Chondrocyte (in vitro differentiated cells): ENCODE measurements at regions not wholly inside any gene's neighbourhood (a gene's known extent, or its start where the extent isn't known, plus 50 kb on each side); places are given as distances from the start of the nearest gene placed in this dataset.

Experiments used
- DNase-seq: peaks from one replicate; pipeline ENCODE4 v3.0.0; 2021; ENCODE audit warnings: mixed read lengths, low spot score
- H3K27ac Mint-ChIP-seq: one replicate; pipeline ENCODE4 v1.8.0; 2021; ENCODE audit warnings: mild to moderate bottlenecking, moderate library complexity, mixed read lengths; ENCODE audit not compliant: unreplicated experiment
- H3K27me3 Mint-ChIP-seq: 2 replicates; pipeline ENCODE4 v1.8.0; 2021; ENCODE audit warnings: low read depth, mixed read lengths
- H3K36me3 Mint-ChIP-seq: 2 replicates; pipeline ENCODE4 v1.8.0; 2021; ENCODE audit warnings: low read depth, mixed read lengths
- H3K4me1 Mint-ChIP-seq: 2 replicates; pipeline ENCODE4 v1.8.0; 2021; ENCODE audit warnings: low read depth, mild to moderate bottlenecking, mixed read lengths
- H3K4me3 Mint-ChIP-seq: one replicate; pipeline ENCODE4 v1.8.0; 2021; ENCODE audit warnings: mild to moderate bottlenecking, moderate library complexity, mixed read lengths; ENCODE audit not compliant: unreplicated experiment
- H3K9me3 Mint-ChIP-seq: 2 replicates; pipeline ENCODE4 v1.8.0; 2021; ENCODE audit warnings: low read depth, mixed read lengths
- CTCF ChIP-seq: fragments of 200-600 bp; sonication (generic); IDR thresholded peaks from 2 replicates; pipeline ENCODE4 v1.5.0; 2021; ENCODE audit warnings: antibody characterized with exemption, mild to moderate bottlenecking, moderate library complexity

- Mint-ChIP-seq H3K36me3 (no peaks in the 10 kb centered on the region), H3K4me3 (no peak overlapping the region), H3K27ac (no peak overlapping the region), H3K27me3 (no peaks in the 10 kb centered on the region), H3K4me1 (peaks cover 20% of the 10 kb centered on the region), H3K9me3 (no peaks in the 10 kb centered on the region)
- no peak for TF ChIP-seq CTCF
- no peak for DNase-seq
Observed at GRCh38 chr5:38651806-38652205, 95.4 kb upstream of the LIFR start.

GRCh38 chr5:38653389-38653788 is 96.9 kb upstream of the LIFR start:
- Mint-ChIP-seq H3K9me3 (no peaks in the 10 kb centered on the region), H3K27me3 (peaks cover 6% of the 10 kb centered on the region), H3K36me3 (no peaks in the 10 kb centered on the region), H3K4me3 (no peak overlapping the region), H3K4me1 (peaks cover 20% of the 10 kb centered on the region), H3K27ac (no peak overlapping the region)
- DNase-seq: no peak
- no peak for TF ChIP-seq CTCF

- H3K4me3 Mint-ChIP-seq: no peak overlapping the region
- H3K27ac Mint-ChIP-seq: no peak overlapping the region
- DNase-seq: no peak
- H3K4me1 Mint-ChIP-seq: peaks cover 17% of the 10 kb centered on the region
- no peak for TF ChIP-seq CTCF
- no peaks in the 10 kb centered on the region for H3K36me3 Mint-ChIP-seq
- no peaks in the 10 kb centered on the region for H3K9me3 Mint-ChIP-seq
- H3K27me3 Mint-ChIP-seq: peaks cover 6% of the 10 kb centered on the region
Observed at GRCh38 chr5:38655691-38656090, 99.2 kb upstream of the LIFR start.

GRCh38 chr5:38656568-38656967 is 100.1 kb upstream of the LIFR start:
- no peaks in the 10 kb centered on the region for H3K36me3 Mint-ChIP-seq
- no peaks in the 10 kb centered on the region for H3K9me3 Mint-ChIP-seq
- H3K4me1 Mint-ChIP-seq: peaks cover 8% of the 10 kb centered on the region
- DNase-seq: no peak
- H3K4me3 Mint-ChIP-seq: no peak overlapping the region
- H3K27me3 Mint-ChIP-seq: peaks cover 6% of the 10 kb centered on the region
- no peak for TF ChIP-seq CTCF
- no peak overlapping the region for H3K27ac Mint-ChIP-seq

- no peak overlapping the region for H3K4me3 Mint-ChIP-seq
- H3K4me1 Mint-ChIP-seq: peaks cover 5% of the 10 kb centered on the region
- H3K36me3 Mint-ChIP-seq: no peaks in the 10 kb centered on the region
- no peaks in the 10 kb centered on the region for H3K9me3 Mint-ChIP-seq
- no peak overlapping the region for H3K27ac Mint-ChIP-seq
- no peak for DNase-seq
- peaks cover 6% of the 10 kb centered on the region for H3K27me3 Mint-ChIP-seq
- no peak for TF ChIP-seq CTCF
Observed at GRCh38 chr5:38657020-38657419, 100.6 kb upstream of the LIFR start.
